Endothelial cell of umbilical vein (primary cell): ENCODE measurements at regions not wholly inside any gene's neighbourhood (a gene's known extent, or its start where the extent isn't known, plus 50 kb on each side); places are given as distances from the start of the nearest gene placed in this dataset.
"Not testable (repeated sequence)": the region's sequence is repeated elsewhere in the genome, so short reads cannot be mapped to it uniquely, and the experiment has no call there.

Experiments
- BruUV-seq: library from RNA; stranded (reverse); fragments of 400-500 nt; replicated peaks from 2 replicates; lab custom pipeline; 2021; lab: Mats Ljungman, UMichigan
- CTCF ChIA-PET: fragments of 300-600, 350-600 bp; sonication (Branson Sonifier 250); formaldehyde crosslinking; loops from one replicate; lab custom pipeline; 2021; ENCODE audit warnings: antibody characterized with exemption, inconsistent platforms; lab: Charles Lee
- POLR2A ChIA-PET: fragments of 300-600, 350-600 bp; sonication (Branson Sonifier 250); formaldehyde crosslinking; loops from one replicate; lab custom pipeline; 2021; ENCODE audit warnings: antibody characterized with exemption, inconsistent platforms; lab: Charles Lee
- DNase-seq: peaks from one replicate; pipeline ENCODE4 v3.0.0-alpha.2; 2011; ENCODE audit warnings: low read depth, low spot score
- FAIRE-seq: peaks from 2 replicates; lab custom pipeline; 2011; peaks lifted over from hg19 to GRCh38; lab: Jason Lieb, UNC
- H2AFZ ChIP-seq: 2 replicates; pipeline ENCODE4 v1.6.0; 2012; ENCODE audit warnings: low read depth, low read length, control low read depth, inconsistent platforms
- H3K27ac ChIP-seq: 2 replicates; pipeline ENCODE4 v1.5.1; 2011; ENCODE audit warnings: low read depth, mild to moderate bottlenecking, control low read depth, low read length, moderate library complexity; ENCODE audit not compliant: insufficient read depth
- H3K27me3 ChIP-seq, 2 experiments: 2 replicates each; pipeline versions ENCODE4 v1.6.0 to v1.6.1; 2011; ENCODE audit warnings: low read length in 2 of 2, mixed read lengths in 1 of 2; ENCODE audit not compliant: control insufficient read depth in 2 of 2, insufficient read depth in 2 of 2
- H3K36me3 ChIP-seq, 2 experiments: 2 replicates in 1 of 2; 3 replicates in 1 of 2; pipeline ENCODE4 v1.5.1; 2011; ENCODE audit warnings: low read length in 2 of 2, mild to moderate bottlenecking in 1 of 2, moderate library complexity in 1 of 2; ENCODE audit not compliant: control insufficient read depth in 2 of 2, insufficient read depth in 2 of 2; ENCODE audit errors: extremely low read depth in 1 of 2
- H3K4me1 ChIP-seq: 3 replicates; pipeline ENCODE4 v1.5.1; 2011; ENCODE audit warnings: mild to moderate bottlenecking, low read length; ENCODE audit not compliant: control insufficient read depth, insufficient read depth; ENCODE audit errors: extremely low read depth
- H3K4me2 ChIP-seq: 2 replicates; pipeline ENCODE4 v1.6.1; 2011; ENCODE audit warnings: low read length, control low read depth, mixed read lengths; ENCODE audit not compliant: insufficient read depth
- H3K4me3 ChIP-seq, 3 experiments: fragments of 200-600 bp in 1 of 3; sonication (generic), shearing (Covaris generic) in 1 of 3; replicated peaks in 1 of 3; 2 replicates each; pipeline ENCODE4 v1.5.1; 2011 to 2016; ENCODE audit warnings: control low read depth in 3 of 3, low read length in 3 of 3, mild to moderate bottlenecking in 2 of 3, inconsistent platforms in 1 of 3, low read depth in 1 of 3, moderate library complexity in 1 of 3; ENCODE audit not compliant: insufficient read depth in 1 of 3
- H3K79me2 ChIP-seq: 2 replicates; pipeline ENCODE4 v1.6.0; 2012; ENCODE audit warnings: low read length, inconsistent platforms; ENCODE audit not compliant: control insufficient read depth, insufficient read depth
- H3K9ac ChIP-seq: replicated peaks from 2 replicates; pipeline ENCODE3; 2011; ENCODE audit warnings: low read length, control low read depth; ENCODE audit not compliant: insufficient read depth; ENCODE audit errors: extremely low read depth
- H3K9me1 ChIP-seq: replicated peaks from 3 replicates; pipeline ENCODE4 v1.6.0; 2011; ENCODE audit warnings: mild to moderate bottlenecking, low read length; ENCODE audit not compliant: control insufficient read depth, insufficient read depth; ENCODE audit errors: extremely low read depth
- H3K9me3 ChIP-seq: replicated peaks from 2 replicates; pipeline ENCODE4 v1.5.1; 2012; ENCODE audit warnings: low read length, inconsistent platforms; ENCODE audit not compliant: control insufficient read depth, insufficient read depth
- H4K20me1 ChIP-seq: replicated peaks from 2 replicates; pipeline ENCODE3; 2011; ENCODE audit warnings: mild to moderate bottlenecking, low read length; ENCODE audit not compliant: control insufficient read depth, insufficient read depth; ENCODE audit errors: extremely low read depth
- dilution Hi-C: fragments of 300-500 bp; cut with MboI; formaldehyde crosslinking; loops from one replicate; pipeline ENCODE4 v1.15.0; 2019; ENCODE audit warnings: low sequenced_read_pairs; ENCODE audit not compliant: extremely low pct_ligation_motif_present
- intact Hi-C: fragments of 100-400 bp; cut with micrococcal nuclease; formaldehyde crosslinking; loops from one replicate; pipeline ENCODE4 v1.10.0; 2022

DNA sequence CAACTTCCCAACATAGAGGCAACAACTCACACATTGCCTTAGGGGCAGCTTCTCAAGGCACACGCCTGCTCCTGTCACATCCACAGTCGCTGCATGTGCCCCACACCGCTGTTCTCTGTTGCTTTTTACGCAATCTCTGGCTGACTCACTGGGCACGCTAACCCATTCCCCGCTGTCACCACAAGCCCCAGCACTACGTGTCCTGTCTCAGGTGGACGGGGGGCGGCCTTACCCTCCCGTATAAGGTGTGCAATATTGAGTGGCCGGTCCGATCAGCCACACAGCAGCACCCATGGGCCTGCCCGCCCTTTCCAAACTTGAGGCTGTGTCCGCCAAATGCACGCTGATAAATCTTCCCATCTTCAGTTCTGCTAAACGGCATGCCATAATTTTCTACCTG lies 75.5 kb upstream of the TNK2 start:
- dilution Hi-C loops, H3K4me1 ChIP-seq, H3K27me3 ChIP-seq, H3K9me3 ChIP-seq, H3K79me2 ChIP-seq, BruUV-seq, H4K20me1 ChIP-seq, FAIRE-seq, CTCF ChIA-PET, H3K4me2 ChIP-seq, intact Hi-C loops, H3K9me1 ChIP-seq, H3K36me3 ChIP-seq, H3K9ac ChIP-seq, POLR2A ChIA-PET, DNase-seq, H2AFZ ChIP-seq, H3K4me3 ChIP-seq, H3K27ac ChIP-seq: not testable (repeated sequence)

DNA sequence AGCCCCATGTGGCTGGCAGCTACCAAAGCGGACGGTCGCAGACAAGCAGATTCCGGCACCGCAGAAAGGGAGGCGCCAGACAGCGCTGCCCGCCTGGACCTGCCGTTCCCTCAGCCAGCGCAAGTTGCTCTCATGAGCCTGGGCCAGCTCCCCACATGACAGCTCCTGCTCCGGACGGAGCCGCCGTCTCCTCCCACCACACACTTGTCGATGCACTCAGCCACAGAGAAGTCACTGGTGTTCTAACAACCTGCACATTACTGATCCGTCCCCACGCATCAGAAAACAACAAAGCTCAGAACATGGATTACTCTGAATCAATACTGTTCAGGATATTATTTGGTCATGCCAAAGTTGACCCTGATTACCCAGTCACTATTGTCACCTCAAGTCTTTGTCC lies 74.4 kb upstream of the TNK2 start:
- H3K36me3 ChIP-seq, dilution Hi-C loops, BruUV-seq, POLR2A ChIA-PET, H3K9me3 ChIP-seq, intact Hi-C loops, H3K9me1 ChIP-seq, H3K4me2 ChIP-seq, H2AFZ ChIP-seq, H3K79me2 ChIP-seq, CTCF ChIA-PET, DNase-seq, H3K4me3 ChIP-seq, H3K27ac ChIP-seq, H4K20me1 ChIP-seq, H3K27me3 ChIP-seq, FAIRE-seq, H3K9ac ChIP-seq, H3K4me1 ChIP-seq: not testable (repeated sequence)

DNA sequence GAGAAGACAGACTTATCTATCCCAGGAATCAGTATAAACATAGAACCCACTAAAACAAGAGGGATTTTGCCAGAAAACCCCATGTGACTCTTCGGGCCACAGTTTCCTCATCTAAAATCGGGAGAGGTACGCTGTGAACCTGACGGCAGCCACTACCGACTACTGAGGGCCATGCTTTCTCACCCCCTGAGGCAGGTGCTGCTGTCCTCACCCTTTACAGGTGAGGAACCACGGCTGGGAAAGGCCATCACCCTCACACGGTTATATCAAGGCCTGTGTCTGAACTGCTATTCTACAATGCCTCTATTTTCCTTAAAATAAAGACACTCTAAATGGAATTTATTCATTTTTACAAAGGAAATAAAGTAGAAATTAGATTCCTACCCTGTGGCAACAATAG lies 73.4 kb upstream of the TNK2 start:
- intact Hi-C loops, POLR2A ChIA-PET, H3K9ac ChIP-seq, H3K79me2 ChIP-seq, FAIRE-seq, H3K27ac ChIP-seq, H3K9me3 ChIP-seq, H3K4me3 ChIP-seq, H3K36me3 ChIP-seq, H3K4me2 ChIP-seq, dilution Hi-C loops, H3K9me1 ChIP-seq, H2AFZ ChIP-seq, H3K4me1 ChIP-seq, H4K20me1 ChIP-seq, CTCF ChIA-PET, H3K27me3 ChIP-seq, DNase-seq, BruUV-seq: not testable (repeated sequence)

DNA sequence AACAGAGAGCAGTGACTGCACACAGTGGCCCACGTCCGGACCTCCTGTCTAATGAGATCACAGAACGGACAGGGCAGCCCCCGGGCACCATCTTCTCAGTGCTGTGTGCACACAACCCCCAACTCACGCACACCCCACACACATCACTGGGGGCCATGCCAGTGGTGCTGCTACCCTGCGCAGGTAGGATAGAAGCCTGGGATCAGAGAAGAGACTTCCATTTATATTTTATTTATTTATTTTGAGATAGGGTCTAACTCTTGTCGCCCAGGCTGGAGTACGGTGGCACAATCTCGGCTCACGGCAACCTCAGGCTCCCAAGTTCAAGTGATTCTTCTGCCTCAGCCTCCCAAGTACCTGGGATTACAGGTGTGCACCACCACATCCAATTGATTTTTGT lies 71.5 kb upstream of the TNK2 start:
- H3K4me1 ChIP-seq, H3K27ac ChIP-seq, POLR2A ChIA-PET, H3K4me2 ChIP-seq, H3K4me3 ChIP-seq, BruUV-seq, H3K79me2 ChIP-seq, H2AFZ ChIP-seq, CTCF ChIA-PET, H3K27me3 ChIP-seq, FAIRE-seq, H4K20me1 ChIP-seq, DNase-seq, dilution Hi-C loops, H3K9me3 ChIP-seq, H3K9me1 ChIP-seq, H3K9ac ChIP-seq: not testable (repeated sequence)
- intact Hi-C loops, result loop anchor here (10.0 kb wide), 1 partner anchor 305 kb away; no protein-coding TSS in a partner anchor
- peaks cover 3 to 13% of the 10 kb centered on the region in 2 experiments for H3K36me3 ChIP-seq
